Hepatocyte (in vitro differentiated cells): ENCODE measurements at regions not wholly inside any gene's neighbourhood (a gene's known extent, or its start where the extent isn't known, plus 50 kb on each side); places are given as distances from the start of the nearest gene placed in this dataset.

Experiments used
- CTCF ChIP-seq: fragments of 200-600 bp; sonication (generic); IDR thresholded peaks from 2 replicates; pipeline ENCODE4 v1.5.1; 2016; ENCODE audit warnings: antibody characterized with exemption, mild to moderate bottlenecking; ENCODE audit not compliant: poor library complexity
- EZH2 ChIP-seq: fragments of 200-600 bp; sonication (generic); IDR thresholded peaks from 2 replicates; pipeline ENCODE4 v1.6.1; 2016; ENCODE audit warnings: antibody characterized with exemption, mild to moderate bottlenecking, borderline replicate concordance
- EZH2phosphoT487 ChIP-seq: fragments of 200-600 bp; sonication (generic); IDR thresholded peaks from one replicate; pipeline ENCODE4 v1.6.1; 2018; ENCODE audit warnings: antibody characterized with exemption, mild to moderate bottlenecking, low read depth, moderate library complexity; ENCODE audit not compliant: unreplicated experiment, severe bottlenecking

- no peak for TF ChIP-seq CTCF
- no peak for TF ChIP-seq EZH2
- TF ChIP-seq EZH2phosphoT487 = no peak
These were observed 62.7 kb upstream of the MROH9 start for GRCh38 chr1:170872663-170873062.
